ENCODE measurements at regions not wholly inside any gene's neighbourhood (a gene's known extent, or its start where the extent isn't known, plus 50 kb on each side); places are given as distances from the start of the nearest gene placed in this dataset.

DNA sequence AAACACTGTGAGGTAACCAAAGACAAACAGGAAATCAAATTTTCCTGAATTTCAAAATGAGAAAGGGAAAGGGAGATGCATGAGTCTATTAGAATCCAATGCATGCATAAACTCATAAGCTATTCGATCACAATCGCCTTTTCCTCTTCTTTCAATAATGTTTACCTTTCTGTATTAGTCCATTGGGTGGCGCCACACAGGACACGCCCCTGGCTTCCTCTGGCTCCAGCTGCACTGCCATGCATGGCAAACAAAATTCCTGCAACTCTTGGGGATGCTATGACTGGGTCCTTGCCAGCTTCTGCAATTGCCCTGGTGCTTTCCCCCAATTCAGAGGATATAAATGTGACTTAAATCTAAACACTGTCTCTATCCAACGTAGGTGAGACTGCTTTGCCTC, 424.5 kb upstream of the PCDH7 start:
- TF ChIP-seq YY1 (IDR thresholded peaks at IDR 0.05; ENCODE audit: insufficient read depth, insufficient read length) (no peak), ZNF274 (IDR thresholded peaks at IDR 0.05; ENCODE audit: low read depth, low read length) (no peak), SUZ12 (IDR thresholded peaks at IDR 0.05; ENCODE audit: extremely low read depth, insufficient read depth, insufficient read length) (no peak)
